ENCODE measurements at regions not wholly inside any gene's neighbourhood (a gene's known extent, or its start where the extent isn't known, plus 50 kb on each side); places are given as distances from the start of the nearest gene placed in this dataset.
"Not testable (repeated sequence)": the region's sequence is repeated elsewhere in the genome, so short reads cannot be mapped to it uniquely, and the experiment has no call there.

GRCh38 chr2:220552790-220553535 lies 925.5 kb downstream of the SLC4A3 start:
- no peak for DNase-seq (ENCODE audit: low spot score)

- DNase-seq (ENCODE audit: low spot score) = no peak
These were observed 928.7 kb downstream of the SLC4A3 start for GRCh38 chr2:220555961-220556630.

- DNase-seq (ENCODE audit: low spot score) = no peak
These were observed 929.2 kb downstream of the SLC4A3 start for GRCh38 chr2:220556658-220557057.

- no peak for DNase-seq (ENCODE audit: low spot score)
These were observed 932.8 kb downstream of the SLC4A3 start for GRCh38 chr2:220560192-220560591.

- no peak for DNase-seq (ENCODE audit: low spot score)
These were observed 935.1 kb downstream of the SLC4A3 start for GRCh38 chr2:220562375-220563140.

GRCh38 chr2:220568296-220568695 lies 940.9 kb downstream of the SLC4A3 start:
- DNase-seq (ENCODE audit: low spot score) = no peak

GRCh38 chr2:220569112-220569897 lies 941.9 kb downstream of the SLC4A3 start:
- no peak for DNase-seq (ENCODE audit: low spot score)

GRCh38 chr2:220572385-220572784 lies 945.0 kb downstream of the SLC4A3 start:
- DNase-seq (ENCODE audit: low spot score) = no peak

GRCh38 chr2:220574038-220574437 lies 946.6 kb downstream of the SLC4A3 start:
- no peak for DNase-seq (ENCODE audit: low spot score)

- no peak for DNase-seq (ENCODE audit: low spot score)
These were observed 948.5 kb downstream of the SLC4A3 start for GRCh38 chr2:220575963-220576362.

- no peak for DNase-seq (ENCODE audit: low spot score)
These were observed 952.0 kb downstream of the SLC4A3 start for GRCh38 chr2:220579452-220579851.

GRCh38 chr2:220580113-220580512 lies 952.7 kb downstream of the SLC4A3 start:
- no peak for DNase-seq (ENCODE audit: low spot score)

- DNase-seq (ENCODE audit: low spot score) = no peak
These were observed 956.3 kb downstream of the SLC4A3 start for GRCh38 chr2:220583725-220584124.

- no peak for DNase-seq (ENCODE audit: low spot score)
These were observed 957.8 kb downstream of the SLC4A3 start for GRCh38 chr2:220585241-220585640.

- no peak for DNase-seq (ENCODE audit: low spot score)
These were observed 959.6 kb downstream of the SLC4A3 start for GRCh38 chr2:220586980-220587530.

GRCh38 chr2:220588148-220588547 lies 960.7 kb downstream of the SLC4A3 start:
- no peak for DNase-seq (ENCODE audit: low spot score)

- no peak for DNase-seq (ENCODE audit: low spot score)
These were observed 963.0 kb downstream of the SLC4A3 start for GRCh38 chr2:220590476-220590875.

- DNase-seq (ENCODE audit: low spot score) = no peak
These were observed 966.1 kb downstream of the SLC4A3 start for GRCh38 chr2:220593526-220593925.

GRCh38 chr2:220601674-220602073 lies 970.4 kb downstream of the EPHA4 start:
- no peak for DNase-seq (ENCODE audit: low spot score)

GRCh38 chr2:220613004-220613403 lies 959.1 kb downstream of the EPHA4 start:
- not testable (repeated sequence) for DNase-seq (ENCODE audit: low spot score)

- DNase-seq (ENCODE audit: low spot score) = no peak
These were observed 958.0 kb downstream of the EPHA4 start for GRCh38 chr2:220614064-220614463.
